GM12864 (cell line): ENCODE measurements at regions not wholly inside any gene's neighbourhood (a gene's known extent, or its start where the extent isn't known, plus 50 kb on each side); places are given as distances from the start of the nearest gene placed in this dataset.

Source experiments
- DNase-seq: peaks from one replicate; pipeline ENCODE4 v3.0.0-alpha.2; 2011; ENCODE audit warnings: low read depth
- H3K4me3 ChIP-seq: 2 replicates; pipeline ENCODE4 v1.5.1; 2011; ENCODE audit warnings: mild to moderate bottlenecking, low read depth, low read length, control low read depth
- CTCF ChIP-seq: IDR thresholded peaks from 2 replicates; pipeline ENCODE4 v1.5.1; 2011; ENCODE audit warnings: low read depth, mild to moderate bottlenecking, moderate library complexity, low read length, control low read depth, inconsistent platforms; ENCODE audit errors: missing control alignments

- no peak overlapping the region for H3K4me3 ChIP-seq
- TF ChIP-seq CTCF, result no peak
- DNase-seq, result no peak
These were observed 1534.0 kb downstream of the PCDH7 start for GRCh38 chr4:32254216-32254615.

- no peak overlapping the region for H3K4me3 ChIP-seq
- TF ChIP-seq CTCF, result no peak
These were observed 1538.8 kb downstream of the PCDH7 start for GRCh38 chr4:32258986-32259385.

GRCh38 chr4:32261196-32261595 lies 1541.0 kb downstream of the PCDH7 start:
- TF ChIP-seq CTCF, result no peak
- no peak for DNase-seq
- H3K4me3 ChIP-seq, result no peak overlapping the region

More at GRCh38 chr4:32258986-32259385, 1538.8 kb downstream of the PCDH7 start:
- no peak for DNase-seq

- no peak for TF ChIP-seq CTCF
- DNase-seq, result no peak
- no peak overlapping the region for H3K4me3 ChIP-seq
These were observed 1548.7 kb downstream of the PCDH7 start for GRCh38 chr4:32268863-32269262.

GRCh38 chr4:32290102-32290501 lies 1569.9 kb downstream of the PCDH7 start:
- DNase-seq, result no peak
- H3K4me3 ChIP-seq, result no peak overlapping the region
- no peak for TF ChIP-seq CTCF

- no peak overlapping the region for H3K4me3 ChIP-seq
- no peak for TF ChIP-seq CTCF
- no peak for DNase-seq
These were observed 1598.8 kb downstream of the PCDH7 start for GRCh38 chr4:32318926-32319325.

GRCh38 chr4:32321421-32321820 lies 1601.3 kb downstream of the PCDH7 start:
- no peak for DNase-seq
- TF ChIP-seq CTCF, result no peak
- no peak overlapping the region for H3K4me3 ChIP-seq
